B cell (primary cell): ENCODE measurements at regions not wholly inside any gene's neighbourhood (a gene's known extent, or its start where the extent isn't known, plus 50 kb on each side); places are given as distances from the start of the nearest gene placed in this dataset.

Source experiments
- EZH2 ChIP-seq: IDR thresholded peaks from 2 replicates; pipeline ENCODE4 v1.6.1; 2012; ENCODE audit warnings: borderline replicate concordance, low read depth, mild to moderate bottlenecking, moderate library complexity, low read length; ENCODE audit not compliant: insufficient read depth, poor library complexity, severe bottlenecking
- TF ChIP-seq, protein P1 (sequence below): fragments of 200-600 bp; IDR thresholded peaks from one replicate; pipeline ENCODE4 v1.8.0; 2022; ENCODE audit warnings: antibody characterized with exemption, mild to moderate bottlenecking

DNA sequence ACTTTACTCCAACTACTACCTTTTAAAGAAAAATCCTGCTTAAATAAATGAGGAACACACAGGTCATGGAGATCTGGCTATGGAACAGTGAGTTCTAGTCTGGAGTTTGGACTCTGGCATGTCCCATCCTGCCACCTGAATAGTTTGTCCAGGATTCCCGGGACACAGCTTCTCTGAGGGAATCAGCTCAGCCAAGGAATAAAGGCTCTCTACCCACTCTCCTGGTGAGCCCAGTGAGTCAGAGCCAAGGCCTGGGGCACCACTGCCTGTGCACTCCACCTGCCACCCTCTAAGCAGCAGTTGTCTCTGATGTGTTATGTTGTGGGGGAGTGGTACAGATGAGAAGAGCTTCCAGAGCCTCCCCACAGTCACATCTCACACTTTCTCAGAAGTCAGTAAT is 113.5 kb downstream of the HTR5A start:
- TF ChIP-seq, protein P1, sequence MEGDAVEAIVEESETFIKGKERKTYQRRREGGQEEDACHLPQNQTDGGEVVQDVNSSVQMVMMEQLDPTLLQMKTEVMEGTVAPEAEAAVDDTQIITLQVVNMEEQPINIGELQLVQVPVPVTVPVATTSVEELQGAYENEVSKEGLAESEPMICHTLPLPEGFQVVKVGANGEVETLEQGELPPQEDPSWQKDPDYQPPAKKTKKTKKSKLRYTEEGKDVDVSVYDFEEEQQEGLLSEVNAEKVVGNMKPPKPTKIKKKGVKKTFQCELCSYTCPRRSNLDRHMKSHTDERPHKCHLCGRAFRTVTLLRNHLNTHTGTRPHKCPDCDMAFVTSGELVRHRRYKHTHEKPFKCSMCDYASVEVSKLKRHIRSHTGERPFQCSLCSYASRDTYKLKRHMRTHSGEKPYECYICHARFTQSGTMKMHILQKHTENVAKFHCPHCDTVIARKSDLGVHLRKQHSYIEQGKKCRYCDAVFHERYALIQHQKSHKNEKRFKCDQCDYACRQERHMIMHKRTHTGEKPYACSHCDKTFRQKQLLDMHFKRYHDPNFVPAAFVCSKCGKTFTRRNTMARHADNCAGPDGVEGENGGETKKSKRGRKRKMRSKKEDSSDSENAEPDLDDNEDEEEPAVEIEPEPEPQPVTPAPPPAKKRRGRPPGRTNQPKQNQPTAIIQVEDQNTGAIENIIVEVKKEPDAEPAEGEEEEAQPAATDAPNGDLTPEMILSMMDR: no peak
- TF ChIP-seq EZH2: no peak
